ENCODE measurements at regions not wholly inside any gene's neighbourhood (a gene's known extent, or its start where the extent isn't known, plus 50 kb on each side); places are given as distances from the start of the nearest gene placed in this dataset.

DNA sequence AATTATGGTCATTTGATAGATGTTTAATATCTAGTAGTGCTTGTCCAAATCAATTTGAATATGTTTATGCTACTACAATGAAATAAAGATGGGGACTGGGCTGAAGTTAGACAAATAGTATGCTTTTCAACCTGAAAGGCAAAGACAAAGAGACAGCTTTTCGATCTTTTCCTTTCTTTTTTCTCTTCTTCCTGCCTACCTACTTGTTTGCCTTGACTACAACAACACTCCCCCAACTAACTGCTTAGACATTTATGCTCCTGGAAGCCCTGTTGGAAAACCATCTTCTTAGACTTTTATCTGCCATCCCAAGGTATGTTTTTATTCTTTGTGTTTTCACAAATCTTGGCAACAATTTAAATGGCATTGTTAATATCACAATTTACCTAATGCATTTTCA lies 374.4 kb upstream of the DDI1 start:
- DNase-seq (ENCODE audit: low read depth in 2 of 2) = no peak

DNA sequence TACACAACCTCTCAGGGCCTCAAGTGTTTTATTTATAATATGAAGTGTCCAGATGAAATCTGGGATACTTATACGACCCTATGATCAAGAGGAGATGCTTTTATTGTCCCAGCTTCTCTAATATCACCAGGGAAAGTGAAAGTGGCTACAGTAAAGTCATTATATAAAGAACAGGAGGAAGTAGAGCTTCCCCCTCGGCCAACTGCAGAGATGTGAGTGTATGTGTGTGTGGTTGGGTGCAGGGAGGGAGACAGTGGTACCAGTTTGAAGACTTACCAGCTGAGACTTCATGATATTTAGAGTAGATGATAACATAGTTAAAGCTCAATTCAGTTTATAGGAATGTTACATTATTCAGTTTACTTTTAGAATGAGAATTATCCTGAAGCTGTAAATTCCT lies 373.6 kb upstream of the DDI1 start:
- DNase-seq (ENCODE audit: low read depth in 2 of 2) = no peak

DNA sequence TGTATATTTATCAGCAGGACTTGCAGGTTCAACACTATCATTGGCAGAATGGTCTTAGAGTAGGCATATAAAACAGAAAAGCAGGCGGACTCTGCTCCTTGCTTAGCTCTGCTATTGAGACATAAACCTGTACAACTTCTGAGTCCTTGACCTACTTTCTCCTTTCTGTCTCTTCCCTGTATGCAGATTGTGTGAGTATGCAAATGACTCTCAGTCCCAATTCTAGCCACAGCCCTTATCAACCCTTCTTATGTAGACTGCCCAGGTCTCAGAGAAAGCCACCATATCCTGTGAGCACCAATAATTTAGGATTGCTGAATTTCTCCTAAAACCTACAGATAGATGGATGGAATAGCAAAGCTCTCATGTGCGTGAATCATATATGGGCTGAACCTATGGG lies 367.6 kb upstream of the DDI1 start:
- no peak for DNase-seq (ENCODE audit: low read depth in 2 of 2)

DNA sequence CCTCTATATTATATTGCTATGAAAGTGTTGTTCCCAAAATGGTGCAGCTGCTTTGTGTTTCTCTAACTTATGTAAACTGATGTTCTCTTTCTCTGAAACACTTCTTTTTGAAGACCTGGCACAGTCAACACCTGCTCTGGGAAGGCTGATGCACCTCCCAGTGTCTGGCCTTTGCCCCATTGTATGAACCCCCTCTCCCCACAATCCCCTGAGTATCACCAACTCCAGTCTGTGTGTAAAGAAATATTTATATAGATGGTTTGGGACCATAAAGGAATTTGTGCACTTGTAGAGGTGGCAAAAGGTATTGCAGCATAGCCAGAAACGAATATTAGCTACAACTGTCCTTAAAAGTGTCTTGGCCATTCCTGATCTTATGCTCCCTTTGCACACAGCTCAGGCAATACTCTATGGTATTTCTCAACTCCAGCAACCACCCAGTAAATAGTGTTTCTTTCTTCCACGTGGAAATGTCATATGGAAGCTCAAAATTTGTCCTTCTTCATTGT lies 365.2 kb upstream of the DDI1 start:
- DNase-seq (ENCODE audit: low read depth in 2 of 2) = no peak

DNA sequence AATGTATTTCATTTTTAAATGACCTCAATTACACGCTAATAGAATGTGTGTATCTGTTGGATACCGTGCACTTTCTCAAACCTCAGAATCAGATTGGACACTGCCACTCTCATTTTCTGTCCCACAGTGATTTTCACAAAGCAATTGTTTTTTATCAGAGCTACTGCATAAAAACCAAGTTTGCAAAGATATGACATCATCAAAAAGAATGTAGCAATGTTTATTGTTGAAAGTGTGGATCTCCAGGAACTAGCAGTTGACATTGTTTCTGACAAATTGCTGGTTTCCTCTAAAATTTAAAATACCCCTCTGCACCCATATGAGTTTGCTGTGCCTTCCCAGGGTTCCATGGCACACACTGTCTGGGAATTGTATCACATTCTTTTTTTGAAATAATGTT lies 362.7 kb upstream of the DDI1 start:
- DNase-seq (ENCODE audit: low read depth in 2 of 2) = no peak

DNA sequence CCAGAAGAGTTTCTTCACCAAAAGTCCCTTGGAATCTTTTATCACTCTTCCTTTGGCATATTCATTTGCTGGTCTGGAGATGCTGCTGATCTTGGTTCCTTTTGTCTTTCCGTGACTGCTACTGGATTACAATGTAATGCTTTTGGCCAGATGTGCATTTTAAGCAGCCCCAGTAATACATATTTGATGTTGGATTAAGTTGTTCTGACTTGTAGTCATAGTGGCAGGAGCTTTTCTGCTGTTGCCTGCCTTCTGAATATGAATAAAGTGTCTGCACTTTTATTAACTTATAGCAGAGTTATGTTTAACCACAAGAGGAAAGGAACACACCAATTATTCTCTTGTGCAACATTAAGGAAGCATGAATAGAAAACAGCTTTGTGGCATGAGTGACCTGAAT lies 360.0 kb upstream of the DDI1 start:
- peak in 1 of 2 experiments; percentile 50 for DNase-seq (ENCODE audit: low read depth in 2 of 2)

DNA sequence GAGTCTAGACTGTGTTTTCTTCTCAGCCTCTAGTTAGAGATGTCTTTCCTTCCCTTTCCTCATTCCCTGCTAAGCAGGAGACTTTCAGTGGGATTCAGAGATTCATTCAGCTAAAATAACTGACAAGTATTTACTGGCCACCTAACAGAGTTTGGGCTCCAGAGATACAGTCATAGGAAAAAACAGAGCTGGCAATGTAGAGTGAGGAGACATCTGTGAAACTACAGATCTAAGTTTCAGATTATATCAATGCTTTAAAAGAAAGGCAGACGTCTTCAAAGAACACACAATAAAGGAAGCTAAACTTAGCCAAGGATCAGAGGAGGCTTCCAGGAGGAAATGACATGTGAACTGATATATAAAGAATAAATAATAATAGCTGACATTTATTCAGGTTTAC lies 355.6 kb upstream of the DDI1 start:
- no peak for DNase-seq (ENCODE audit: low read depth in 2 of 2)

DNA sequence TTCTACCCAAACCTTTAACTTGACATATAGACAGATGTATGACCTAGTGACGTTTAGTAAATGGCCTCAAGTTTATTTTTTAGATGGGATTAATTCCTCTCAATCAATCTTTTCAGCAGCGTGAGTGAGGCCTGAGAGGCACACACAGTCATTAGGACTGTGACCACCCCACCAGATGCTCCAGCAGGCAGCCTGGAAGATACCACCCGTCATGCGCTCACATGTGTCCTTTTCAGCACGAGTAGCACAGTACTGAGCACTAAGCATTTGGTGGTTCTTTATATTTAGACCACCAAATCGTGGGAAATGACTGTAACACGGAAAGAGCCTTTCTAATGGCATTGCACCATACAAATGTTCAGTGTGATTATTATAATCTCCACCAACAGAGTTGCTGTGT lies 354.6 kb upstream of the DDI1 start:
- no peak for DNase-seq (ENCODE audit: low read depth in 2 of 2)

DNA sequence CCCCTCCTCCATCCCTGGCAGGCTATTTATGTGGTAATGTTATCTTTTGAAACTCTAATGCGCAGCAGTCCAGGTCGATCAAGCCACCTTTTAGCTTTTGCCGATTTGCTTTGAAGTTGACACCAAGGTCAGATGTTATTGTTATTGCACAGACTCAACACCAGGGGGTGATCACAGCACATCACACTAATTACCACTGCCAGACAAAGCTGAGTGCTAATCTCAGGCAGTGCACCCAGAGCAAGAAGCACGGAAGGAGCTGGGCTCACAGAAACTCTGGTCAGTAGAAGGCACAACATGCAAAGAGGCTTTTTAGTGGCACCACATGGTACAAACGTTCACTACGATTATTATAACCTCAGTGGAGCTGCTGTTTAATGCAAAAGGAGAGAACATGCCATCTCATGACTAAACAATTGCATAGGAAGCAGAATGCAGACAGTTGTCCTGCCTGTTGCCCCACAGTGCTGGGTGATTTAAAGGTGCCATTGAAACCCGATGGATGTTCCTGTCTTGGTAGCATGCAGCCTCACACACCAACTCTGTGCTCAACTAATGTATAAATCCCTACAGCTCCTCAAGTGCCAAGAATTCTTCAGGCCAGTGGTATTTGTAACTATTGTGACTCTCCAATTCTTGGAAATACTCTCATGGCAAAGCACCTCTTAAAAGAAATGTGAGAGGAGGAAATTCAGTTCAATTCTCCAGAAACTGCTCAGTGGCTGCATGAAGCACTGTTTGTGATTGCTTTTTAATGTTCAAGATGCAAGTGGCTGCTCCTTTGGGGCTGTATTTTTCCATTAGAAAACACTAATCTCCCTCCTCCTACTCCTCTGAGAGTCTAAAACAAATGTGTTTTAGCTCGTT lies 353.9 kb upstream of the DDI1 start:
- peak; percentile 58 to 62 for DNase-seq (ENCODE audit: low read depth in 2 of 2)

DNA sequence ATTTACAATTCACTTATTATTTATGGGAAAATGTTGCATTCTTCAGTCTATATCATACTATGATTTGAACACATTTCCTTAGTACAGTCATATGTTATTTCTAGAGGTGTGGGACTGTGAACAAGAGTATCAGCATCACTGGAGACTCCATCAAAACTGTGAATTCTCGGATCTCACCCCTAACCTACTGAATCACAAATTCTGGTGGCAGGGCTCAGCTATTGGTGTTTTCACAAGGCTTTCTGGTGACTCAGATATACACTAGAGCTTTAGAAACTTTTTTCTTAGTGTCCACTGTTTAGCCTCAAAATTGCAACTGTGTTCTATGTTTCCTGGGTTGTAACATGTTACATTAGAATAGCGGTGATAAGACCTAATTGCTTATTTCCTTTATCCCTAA lies 352.9 kb upstream of the DDI1 start:
- no peak for DNase-seq (ENCODE audit: low read depth in 2 of 2)

DNA sequence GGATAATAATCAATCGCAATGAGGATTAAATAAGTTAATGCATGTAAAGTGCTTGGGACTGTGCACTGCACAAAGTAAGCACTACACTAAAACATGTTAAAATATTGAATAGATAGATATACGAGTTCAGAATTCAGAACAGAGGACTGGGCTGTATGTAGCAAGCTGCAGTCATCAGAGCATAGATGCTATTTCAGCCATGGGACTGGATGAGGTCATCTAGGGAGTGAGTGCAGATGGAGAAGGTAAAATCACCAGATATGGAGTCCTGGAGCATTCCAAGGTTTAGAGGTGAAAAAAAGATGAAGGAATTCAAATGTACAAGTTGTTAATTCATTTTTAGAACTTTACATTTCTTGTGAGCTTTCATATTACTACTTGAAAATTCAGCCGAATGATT lies 347.5 kb upstream of the DDI1 start:
- no peak for DNase-seq (ENCODE audit: low read depth in 2 of 2)

DNA sequence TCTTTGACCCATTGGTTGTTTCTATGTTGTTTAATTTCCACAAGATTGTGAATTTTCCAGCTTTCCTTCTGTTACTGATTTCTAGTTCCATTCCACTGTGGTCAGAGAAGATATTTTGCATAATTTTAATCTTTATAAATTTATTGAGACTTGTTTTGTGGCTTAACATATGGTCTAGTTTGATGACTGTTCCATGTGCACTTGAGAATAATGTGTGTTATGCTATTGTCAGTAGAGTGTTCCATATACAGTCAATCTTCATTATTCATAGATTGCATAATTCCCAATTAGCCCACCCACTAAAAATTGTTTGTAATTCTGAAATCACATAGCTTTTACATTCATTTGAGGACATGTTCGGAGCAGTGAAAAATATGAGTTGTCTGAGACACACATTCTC lies 346.1 kb upstream of the DDI1 start:
- DNase-seq (ENCODE audit: low read depth in 2 of 2) = no peak

DNA sequence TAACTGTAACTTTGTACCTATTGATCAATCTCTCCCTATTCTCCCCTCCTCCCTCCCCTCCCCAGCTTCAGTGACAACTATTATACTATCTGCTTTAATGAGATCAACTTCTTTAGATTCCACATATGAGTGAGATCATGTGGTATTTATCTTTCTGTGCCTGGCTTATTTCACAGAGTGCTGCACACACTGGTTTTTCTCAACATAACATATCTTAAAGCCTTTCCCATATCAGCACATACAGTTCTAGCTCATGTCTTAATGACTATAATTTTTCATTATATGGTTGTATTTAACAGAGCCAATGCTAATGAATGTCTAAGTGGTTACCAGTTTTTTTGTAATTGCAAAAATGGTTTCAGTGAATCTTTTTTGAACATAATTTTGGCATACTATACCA lies 340.3 kb upstream of the DDI1 start:
- DNase-seq (ENCODE audit: low read depth in 2 of 2) = no peak

DNA sequence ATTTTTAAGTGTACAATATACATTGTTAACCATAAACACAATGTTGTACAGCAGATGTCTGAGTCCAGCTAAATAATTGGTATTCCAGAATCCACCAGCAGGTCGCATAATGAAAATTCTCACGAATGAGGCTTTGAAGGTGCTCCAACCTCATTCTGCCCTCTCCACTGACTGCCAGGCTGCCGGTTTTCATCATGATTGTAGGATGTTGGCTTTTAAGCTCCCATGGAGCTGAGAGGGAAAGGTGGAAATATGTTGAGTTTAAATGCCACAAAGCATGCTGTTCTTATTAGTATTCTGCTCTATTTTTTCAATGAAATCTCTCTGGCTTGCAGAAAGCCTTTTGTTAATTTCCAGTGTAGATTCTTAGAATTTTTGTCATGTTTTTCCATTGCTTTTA lies 337.2 kb upstream of the DDI1 start:
- peak; percentile 52 to 58 for DNase-seq (ENCODE audit: low read depth in 2 of 2)

DNA sequence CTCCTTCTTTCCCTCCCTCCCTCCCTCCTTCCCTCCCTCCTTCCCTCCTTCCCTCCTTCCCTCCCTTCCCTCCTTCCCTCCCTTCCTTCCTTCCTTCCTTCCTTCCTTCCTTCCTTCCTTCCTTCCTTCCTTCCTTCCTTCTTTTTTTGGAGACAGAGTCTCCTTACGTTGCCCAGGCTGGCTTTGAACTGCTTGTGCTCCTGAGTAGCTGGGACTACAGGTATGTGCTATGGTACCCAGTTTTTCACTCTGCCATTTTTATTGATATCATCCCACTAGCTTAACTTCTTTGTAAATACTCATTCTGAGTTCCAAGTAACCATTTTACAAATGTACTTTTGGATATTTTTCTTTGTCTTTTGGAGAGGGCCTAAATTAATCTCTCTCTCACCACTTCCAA lies 336.8 kb upstream of the DDI1 start:
- no peak for DNase-seq (ENCODE audit: low read depth in 2 of 2)

DNA sequence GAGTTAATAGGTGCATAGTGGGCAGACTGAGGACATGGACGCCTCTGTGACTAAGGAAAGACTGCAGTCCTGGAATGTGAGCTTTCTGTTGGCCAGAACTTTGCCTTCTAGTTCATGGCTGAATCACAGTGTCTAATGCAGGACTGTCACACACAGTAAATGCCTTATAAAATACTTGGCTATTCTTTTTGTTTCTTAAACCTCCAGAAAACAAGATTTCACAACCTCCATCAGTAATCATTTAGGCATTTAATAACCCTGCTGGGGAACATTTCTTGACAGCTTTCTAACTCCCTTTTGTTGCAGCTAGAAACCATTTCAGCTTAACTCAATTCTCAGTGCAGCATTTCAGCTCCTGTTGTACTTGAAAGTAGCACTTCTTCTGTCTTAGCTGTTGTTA lies 335.8 kb upstream of the DDI1 start:
- peak; percentile 71 to 75 for DNase-seq (ENCODE audit: low read depth in 2 of 2)

DNA sequence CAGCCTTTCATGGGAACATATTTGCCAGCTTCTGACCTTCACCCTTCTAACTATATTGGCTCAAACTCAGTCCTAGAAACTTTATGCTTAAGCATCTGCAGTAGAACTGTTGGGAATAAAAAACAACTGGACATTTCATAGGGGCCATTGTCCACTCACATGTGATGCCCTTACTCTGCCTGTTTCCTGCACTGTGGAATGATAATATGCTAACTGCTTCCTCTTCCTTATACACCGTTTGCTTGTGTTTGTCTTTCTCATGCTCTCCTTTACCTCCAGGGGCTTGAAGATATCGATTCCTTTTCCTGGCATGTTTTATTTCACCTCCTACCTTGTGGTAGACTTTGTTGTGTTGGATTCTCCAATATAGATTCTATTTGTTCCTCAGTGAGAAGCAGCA lies 333.0 kb upstream of the DDI1 start:
- DNase-seq (ENCODE audit: low read depth in 2 of 2) = no peak

DNA sequence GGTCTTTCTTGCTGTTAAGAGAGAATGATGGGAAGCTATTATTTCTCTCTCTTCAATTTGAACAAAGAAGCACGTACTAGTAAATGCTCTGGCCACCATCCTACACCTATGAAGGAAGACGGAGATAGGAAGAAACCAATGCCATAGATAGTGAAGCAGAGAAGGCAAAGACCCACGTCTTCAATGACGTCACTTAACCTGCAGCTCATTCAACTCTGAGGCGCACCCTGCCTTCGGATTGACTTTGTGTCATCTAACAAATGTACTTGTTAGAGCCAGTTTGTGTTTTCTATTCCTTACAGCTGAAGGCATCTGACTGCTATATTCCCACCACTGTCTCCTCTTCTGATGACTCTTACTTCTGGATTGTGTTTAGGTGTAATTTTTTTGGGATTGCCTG lies 332.5 kb upstream of the DDI1 start:
- DNase-seq (ENCODE audit: low read depth in 2 of 2) = no peak

DNA sequence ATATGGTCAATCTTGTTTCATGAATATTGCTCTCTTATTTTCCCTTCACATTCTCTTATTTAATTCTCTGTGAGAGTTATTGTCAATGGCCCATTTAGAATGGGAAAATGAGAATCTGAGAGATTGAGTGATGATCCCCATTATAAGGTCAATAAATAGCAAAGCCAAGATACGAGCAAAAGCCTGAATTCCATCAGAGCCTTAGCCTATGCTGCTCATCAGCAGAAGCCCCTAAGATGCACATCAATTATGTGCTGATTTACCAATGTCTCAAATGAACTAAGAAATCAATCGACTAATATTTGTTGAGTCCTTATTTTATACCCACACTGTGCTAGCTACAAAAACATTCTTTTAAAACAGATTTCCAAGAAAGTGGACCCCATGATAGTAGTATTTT lies 330.8 kb upstream of the DDI1 start:
- no peak for DNase-seq (ENCODE audit: low read depth in 2 of 2)

DNA sequence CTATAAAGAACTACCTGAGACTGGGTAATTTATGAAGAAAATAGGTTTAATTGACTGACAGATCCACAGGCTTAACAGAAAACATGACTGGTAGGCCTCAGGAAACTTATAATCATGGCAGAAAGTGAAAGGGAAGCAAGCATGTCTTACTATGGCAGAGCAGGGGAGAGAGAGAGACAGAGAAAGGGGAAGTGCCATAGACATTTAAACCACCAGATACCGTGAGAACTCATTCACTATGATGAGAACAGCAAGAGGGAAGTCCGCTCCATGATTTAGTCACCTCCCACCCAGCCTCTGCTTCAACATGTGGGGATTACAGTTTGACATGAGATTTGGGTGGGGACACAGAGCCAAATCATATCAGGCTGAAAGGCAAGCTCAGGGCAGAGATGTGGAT lies 327.1 kb upstream of the DDI1 start:
- DNase-seq (ENCODE audit: low read depth in 2 of 2) = no peak

DNA sequence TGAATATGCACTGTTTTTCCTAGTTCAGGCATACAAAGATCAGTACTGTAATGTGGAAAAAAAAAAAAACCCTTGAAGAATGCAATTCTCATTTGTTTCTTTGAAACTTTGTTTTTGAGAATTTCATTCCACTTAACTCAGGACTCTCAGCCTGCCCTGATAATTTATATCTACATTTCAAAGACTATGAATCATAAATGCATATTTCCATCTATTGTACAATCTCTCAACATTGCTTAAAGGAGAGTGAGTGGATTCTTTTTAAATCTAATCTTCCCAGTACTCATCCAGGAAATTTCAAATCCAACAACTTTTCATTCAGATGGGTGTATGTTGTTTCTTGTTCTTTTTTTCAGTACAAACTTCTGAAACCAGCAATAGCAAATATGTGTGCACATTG lies 322.2 kb upstream of the DDI1 start:
- DNase-seq (ENCODE audit: low read depth in 2 of 2) = peak; percentile 58 to 61

DNA sequence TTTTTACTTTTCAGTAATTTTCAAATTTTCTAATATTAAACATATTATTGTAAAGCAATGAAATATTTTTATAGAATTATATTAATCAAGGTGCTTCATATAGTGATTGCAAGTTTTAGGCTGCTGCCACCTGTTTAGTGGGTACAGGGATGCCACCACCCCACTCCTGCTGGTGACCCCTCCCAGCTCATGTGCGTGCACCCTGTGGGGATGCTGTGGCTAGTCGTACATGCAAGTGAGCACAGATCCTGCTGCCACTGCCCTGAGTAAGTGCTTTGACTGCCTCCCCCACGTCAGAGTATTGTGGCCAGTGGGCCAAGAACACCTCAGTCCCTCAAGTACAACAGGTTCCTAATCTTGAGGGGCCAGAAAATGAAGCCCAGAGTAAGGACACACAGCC lies 320.1 kb upstream of the DDI1 start:
- DNase-seq (ENCODE audit: low read depth in 2 of 2) = no peak

DNA sequence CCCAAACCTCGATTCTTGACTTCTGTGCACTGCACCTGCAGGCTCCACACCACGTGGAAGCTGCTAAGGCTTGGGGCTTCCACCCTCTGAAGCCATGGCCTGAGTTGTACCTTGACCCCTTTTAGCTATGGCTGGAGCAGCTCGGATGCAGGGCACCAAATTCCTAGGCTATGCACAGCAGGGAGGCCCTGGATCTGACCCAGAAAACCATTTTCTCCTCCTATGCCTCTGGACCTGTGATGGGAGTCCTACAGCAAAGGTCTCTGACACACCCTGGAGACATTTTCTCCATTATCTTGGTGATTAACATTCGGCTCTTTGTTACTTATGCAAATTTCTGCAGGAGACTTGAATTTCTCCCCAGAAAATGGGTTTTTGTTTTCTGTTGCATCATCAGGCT lies 309.2 kb upstream of the DDI1 start:
- DNase-seq (ENCODE audit: low read depth in 2 of 2) = no peak

DNA sequence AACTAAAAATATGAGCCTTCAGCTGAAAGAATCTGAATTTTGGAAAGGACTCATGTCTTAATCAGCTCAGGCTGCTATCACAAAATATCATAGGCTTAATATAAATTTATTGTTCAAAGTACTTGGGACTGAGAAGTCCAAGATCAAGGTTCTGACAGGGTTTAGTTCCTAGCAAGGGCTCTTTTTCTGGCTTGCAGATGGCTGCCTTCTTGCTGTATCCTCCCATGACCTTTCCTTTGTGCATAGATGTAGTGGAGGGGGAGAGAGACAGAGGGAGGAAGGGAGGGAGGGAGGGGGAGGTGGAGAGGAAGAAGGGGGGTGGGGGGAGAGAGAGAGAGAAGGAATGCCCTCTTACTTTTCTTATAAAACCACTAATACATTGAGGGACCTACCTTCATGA lies 306.8 kb upstream of the DDI1 start:
- no peak for DNase-seq (ENCODE audit: low read depth in 2 of 2)

Measured in fibroblast of skin of left biceps (primary cell).